ENCODE measurements at regions not wholly inside any gene's neighbourhood (a gene's known extent, or its start where the extent isn't known, plus 50 kb on each side); places are given as distances from the start of the nearest gene placed in this dataset.

DNA sequence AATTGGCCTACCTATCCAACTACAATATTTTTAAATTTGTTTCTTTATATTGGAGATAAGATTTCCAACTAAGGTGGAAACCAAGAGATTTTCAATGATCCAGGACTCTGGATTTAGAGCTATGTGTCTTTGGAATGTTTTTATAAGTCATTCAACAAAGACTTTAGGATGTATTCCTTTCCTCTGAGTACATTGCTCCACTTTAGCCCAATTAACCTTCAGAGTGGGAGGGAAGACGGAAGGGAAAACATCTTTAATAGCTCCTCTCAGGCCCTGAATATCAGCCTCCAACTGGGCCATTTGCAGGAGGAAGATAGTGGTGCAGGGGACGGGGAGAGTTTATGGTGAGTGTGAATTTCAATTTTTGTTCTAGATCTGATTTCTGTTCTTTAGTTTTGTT is 239.2 kb downstream of the PIK3R1 start:
- TF ChIP-seq TAF1 (IDR thresholded peaks at IDR 0.05; ENCODE audit: borderline replicate concordance, insufficient read depth, low read length) = no peak
- no peak for TF ChIP-seq SIN3A (IDR thresholded peaks at IDR 0.05; ENCODE audit: borderline replicate concordance, insufficient read depth, low read length)
- TF ChIP-seq POLR2AphosphoS5 (IDR thresholded peaks at IDR 0.05; ENCODE audit: low read depth, low read length) = no peak
- TF ChIP-seq, protein P1, sequence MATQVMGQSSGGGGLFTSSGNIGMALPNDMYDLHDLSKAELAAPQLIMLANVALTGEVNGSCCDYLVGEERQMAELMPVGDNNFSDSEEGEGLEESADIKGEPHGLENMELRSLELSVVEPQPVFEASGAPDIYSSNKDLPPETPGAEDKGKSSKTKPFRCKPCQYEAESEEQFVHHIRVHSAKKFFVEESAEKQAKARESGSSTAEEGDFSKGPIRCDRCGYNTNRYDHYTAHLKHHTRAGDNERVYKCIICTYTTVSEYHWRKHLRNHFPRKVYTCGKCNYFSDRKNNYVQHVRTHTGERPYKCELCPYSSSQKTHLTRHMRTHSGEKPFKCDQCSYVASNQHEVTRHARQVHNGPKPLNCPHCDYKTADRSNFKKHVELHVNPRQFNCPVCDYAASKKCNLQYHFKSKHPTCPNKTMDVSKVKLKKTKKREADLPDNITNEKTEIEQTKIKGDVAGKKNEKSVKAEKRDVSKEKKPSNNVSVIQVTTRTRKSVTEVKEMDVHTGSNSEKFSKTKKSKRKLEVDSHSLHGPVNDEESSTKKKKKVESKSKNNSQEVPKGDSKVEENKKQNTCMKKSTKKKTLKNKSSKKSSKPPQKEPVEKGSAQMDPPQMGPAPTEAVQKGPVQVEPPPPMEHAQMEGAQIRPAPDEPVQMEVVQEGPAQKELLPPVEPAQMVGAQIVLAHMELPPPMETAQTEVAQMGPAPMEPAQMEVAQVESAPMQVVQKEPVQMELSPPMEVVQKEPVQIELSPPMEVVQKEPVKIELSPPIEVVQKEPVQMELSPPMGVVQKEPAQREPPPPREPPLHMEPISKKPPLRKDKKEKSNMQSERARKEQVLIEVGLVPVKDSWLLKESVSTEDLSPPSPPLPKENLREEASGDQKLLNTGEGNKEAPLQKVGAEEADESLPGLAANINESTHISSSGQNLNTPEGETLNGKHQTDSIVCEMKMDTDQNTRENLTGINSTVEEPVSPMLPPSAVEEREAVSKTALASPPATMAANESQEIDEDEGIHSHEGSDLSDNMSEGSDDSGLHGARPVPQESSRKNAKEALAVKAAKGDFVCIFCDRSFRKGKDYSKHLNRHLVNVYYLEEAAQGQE (IDR thresholded peaks at IDR 0.05; ENCODE audit: insufficient read depth in 1 of 2, low read depth in 2 of 2, low read length in 2 of 2) = no peak
- no peak for TF ChIP-seq FOXP2 (optimal IDR thresholded peaks at IDR 0.05; ENCODE audit: borderline replicate concordance, extremely low read depth, extremely low read length, insufficient read depth)

DNA sequence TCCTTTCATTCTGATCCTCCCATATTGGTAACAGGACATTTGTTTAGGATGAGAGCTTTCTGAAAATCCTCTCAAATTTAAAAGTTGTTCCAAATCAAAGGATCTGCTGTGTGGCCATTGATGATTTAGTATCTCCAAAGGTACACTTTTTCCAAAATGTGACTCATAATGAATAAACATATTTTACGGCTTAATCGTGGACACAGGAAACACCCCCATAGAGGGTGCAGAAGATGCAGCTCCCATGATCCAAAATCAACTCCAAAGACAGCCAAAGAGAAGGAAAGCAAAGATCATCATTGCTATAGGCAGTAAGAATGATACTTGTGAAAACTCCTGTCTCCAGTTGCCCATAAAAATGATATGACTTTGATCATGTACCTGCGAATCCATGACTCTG is 239.7 kb downstream of the PIK3R1 start:
- TF ChIP-seq POLR2AphosphoS5 (IDR thresholded peaks at IDR 0.05; ENCODE audit: low read depth, low read length) = no peak
- no peak for TF ChIP-seq TAF1 (IDR thresholded peaks at IDR 0.05; ENCODE audit: borderline replicate concordance, insufficient read depth, low read length)
- no peak for TF ChIP-seq SIN3A (IDR thresholded peaks at IDR 0.05; ENCODE audit: borderline replicate concordance, insufficient read depth, low read length)
- TF ChIP-seq, protein P1 (IDR thresholded peaks at IDR 0.05; ENCODE audit: insufficient read depth in 1 of 2, low read depth in 2 of 2, low read length in 2 of 2) = no peak
- no peak for TF ChIP-seq FOXP2 (optimal IDR thresholded peaks at IDR 0.05; ENCODE audit: borderline replicate concordance, extremely low read depth, extremely low read length, insufficient read depth)

DNA sequence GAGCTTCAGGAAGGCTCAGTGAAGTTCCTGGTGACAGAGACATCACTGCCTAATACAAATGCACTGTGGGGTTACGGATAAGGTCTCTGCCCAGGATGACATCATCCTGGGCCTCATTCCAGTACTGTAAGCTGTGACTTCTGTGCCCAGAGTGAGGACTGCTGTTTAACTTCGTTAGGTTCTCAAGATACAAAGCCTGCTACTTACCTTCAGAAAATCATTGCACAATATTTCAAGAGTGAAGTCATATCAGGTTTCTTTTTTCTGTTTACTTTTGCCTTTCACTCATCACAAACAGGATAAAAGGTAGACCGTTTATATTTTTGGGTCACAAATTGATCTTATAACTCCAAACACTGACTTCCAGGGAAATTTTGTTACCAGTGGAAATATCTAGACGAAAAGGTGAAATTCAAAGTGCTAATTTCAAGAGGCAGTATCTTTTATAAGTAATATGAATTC is 241.2 kb downstream of the PIK3R1 start:
- no peak for TF ChIP-seq POLR2AphosphoS5 (IDR thresholded peaks at IDR 0.05; ENCODE audit: low read depth, low read length)

DNA sequence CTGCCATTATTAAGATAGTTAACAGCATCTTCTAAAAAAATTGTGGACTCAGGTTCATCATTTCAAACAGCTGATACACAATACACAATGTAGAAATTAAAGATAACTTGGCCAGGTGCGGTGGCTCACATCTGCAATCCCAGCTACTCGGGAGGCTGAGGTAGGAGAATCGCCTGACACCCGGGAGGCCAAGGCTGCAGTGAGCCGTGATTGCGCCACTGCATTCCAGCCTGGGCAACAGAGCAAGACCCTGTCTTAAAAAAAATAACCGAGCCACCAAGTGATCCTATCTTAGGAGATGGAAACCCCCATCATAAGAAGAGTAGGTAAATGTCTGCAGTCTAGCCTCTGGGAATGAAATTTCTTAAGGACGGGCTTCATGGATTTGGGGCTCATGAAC is 241.7 kb downstream of the PIK3R1 start:
- TF ChIP-seq TAF1 (IDR thresholded peaks at IDR 0.05; ENCODE audit: borderline replicate concordance, insufficient read depth, low read length) (no peak), FOXP2 (optimal IDR thresholded peaks at IDR 0.05; ENCODE audit: borderline replicate concordance, extremely low read depth, extremely low read length, insufficient read depth) (no peak), SIN3A (IDR thresholded peaks at IDR 0.05; ENCODE audit: borderline replicate concordance, insufficient read depth, low read length) (no peak), POLR2AphosphoS5 (IDR thresholded peaks at IDR 0.05; ENCODE audit: low read depth, low read length) (no peak)
- TF ChIP-seq, protein P1 (IDR thresholded peaks at IDR 0.05; ENCODE audit: insufficient read depth in 1 of 2, low read depth in 2 of 2, low read length in 2 of 2) = no peak

DNA sequence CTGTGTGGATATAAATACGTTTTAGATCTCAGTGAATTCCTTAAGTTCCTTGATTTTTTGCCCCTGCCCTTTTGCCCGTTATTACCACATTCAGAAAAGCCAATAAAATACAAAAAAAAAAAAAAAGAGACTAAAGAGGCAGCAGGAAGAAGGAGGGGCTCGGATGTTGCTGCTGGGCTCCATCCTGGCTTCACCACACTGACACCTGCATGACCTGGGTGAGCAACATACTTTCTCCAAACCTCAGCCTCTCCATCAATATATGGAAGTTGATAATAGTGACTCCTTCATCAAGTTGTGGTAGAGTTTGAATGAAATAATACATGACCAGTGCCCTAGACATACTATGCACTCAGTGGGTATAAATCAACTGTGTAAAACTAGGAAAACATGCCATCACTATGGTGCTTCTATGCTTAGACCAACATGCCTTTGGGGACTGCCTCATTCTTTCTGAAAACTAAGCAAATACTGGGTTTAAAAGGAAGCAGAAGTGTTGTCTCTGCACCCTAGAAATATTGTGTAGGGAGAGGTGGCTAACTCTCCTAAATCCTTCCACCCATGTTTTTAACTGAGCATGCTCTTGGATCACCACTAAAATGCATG is 243.0 kb downstream of the PIK3R1 start:
- TF ChIP-seq SIN3A (IDR thresholded peaks at IDR 0.05; ENCODE audit: borderline replicate concordance, insufficient read depth, low read length) = no peak

DNA sequence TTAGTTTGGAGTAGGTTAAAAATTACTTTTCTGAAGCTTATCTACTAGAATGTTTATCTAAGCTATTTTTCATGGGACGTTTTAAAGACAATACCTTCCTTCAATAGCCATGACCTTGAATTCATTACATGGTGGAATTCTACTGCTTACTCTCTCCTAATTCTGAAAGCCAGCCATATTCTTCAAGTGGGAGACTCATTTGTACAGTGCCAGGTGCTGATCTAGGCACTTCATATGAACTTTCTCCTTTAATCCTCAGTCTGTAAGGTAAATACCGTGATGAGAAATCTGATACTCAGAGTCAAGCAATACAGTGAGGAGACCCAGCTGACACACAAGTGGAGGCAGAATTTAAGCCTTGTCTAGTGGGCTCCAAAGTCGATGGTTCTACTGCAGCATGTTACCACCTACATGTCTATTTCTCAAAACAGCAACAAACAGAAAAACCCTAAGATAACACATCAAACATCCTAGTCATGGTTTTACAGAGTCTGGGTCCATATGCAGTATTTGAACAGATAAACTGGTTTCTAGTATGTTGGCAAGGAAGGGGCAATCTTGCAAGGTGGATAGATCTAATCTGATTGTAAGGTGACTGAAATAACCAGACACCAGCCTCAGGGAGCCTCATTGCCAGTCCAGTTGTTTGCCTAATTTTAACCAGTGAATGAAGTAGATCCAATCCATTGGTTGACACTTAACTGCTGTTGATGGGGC is 243.7 kb downstream of the PIK3R1 start:
- TF ChIP-seq TAF1 (IDR thresholded peaks at IDR 0.05; ENCODE audit: borderline replicate concordance, insufficient read depth, low read length) (no peak), POLR2AphosphoS5 (IDR thresholded peaks at IDR 0.05; ENCODE audit: low read depth, low read length) (no peak), FOXP2 (optimal IDR thresholded peaks at IDR 0.05; ENCODE audit: borderline replicate concordance, extremely low read depth, extremely low read length, insufficient read depth) (no peak), SIN3A (IDR thresholded peaks at IDR 0.05; ENCODE audit: borderline replicate concordance, insufficient read depth, low read length) (no peak)
- TF ChIP-seq, protein P1 (IDR thresholded peaks at IDR 0.05; ENCODE audit: insufficient read depth in 1 of 2, low read depth in 2 of 2, low read length in 2 of 2) = no peak

All from PFSK-1 (cell line).